OCI-LY7 (cell line): ENCODE measurements at regions not wholly inside any gene's neighbourhood (a gene's known extent, or its start where the extent isn't known, plus 50 kb on each side); places are given as distances from the start of the nearest gene placed in this dataset.

Source experiments
- CTCF ChIP-seq: fragments of 200-600 bp; sonication (generic); conservative IDR thresholded peaks from 2 replicates; pipeline ENCODE4 v1.5.1; 2014; ENCODE audit warnings: mild to moderate bottlenecking, antibody characterized with exemption, low read length, moderate library complexity, mixed read lengths
- EZH2phosphoT487 ChIP-seq: fragments of 200-600 bp; sonication (generic); IDR thresholded peaks from 2 replicates; pipeline ENCODE4 v1.6.1; 2018; ENCODE audit warnings: low read depth, borderline replicate concordance, mild to moderate bottlenecking, mixed run types, antibody characterized with exemption, low read length, moderate library complexity, mixed read lengths

GRCh38 chr4:4788573-4788972 lies 70.9 kb upstream of the MSX1 start:
- TF ChIP-seq CTCF (no peak), EZH2phosphoT487 (no peak)
